T47D (cell line): ENCODE measurements at regions not wholly inside any gene's neighbourhood (a gene's known extent, or its start where the extent isn't known, plus 50 kb on each side); places are given as distances from the start of the nearest gene placed in this dataset.

Source experiments
- DNase-seq, 2 experiments: peaks; one replicate each; pipeline versions ENCODE4 v3.0.0 to v3.0.0-alpha.2; 2011 to 2012; ENCODE audit warnings: low read depth in 1 of 2, low spot score in 1 of 2
- JUND ChIP-seq: IDR thresholded peaks from 2 replicates; pipeline ENCODE4 v1.6.1; 2012; ENCODE audit warnings: low read depth
- in situ Hi-C: cut with HindIII; loops from 2 replicates; pipeline ENCODE4 v1.10.0; 2016; ENCODE audit warnings: low sequenced_read_pairs, low pct_unique_long_range_greater_than_20kb

DNA sequence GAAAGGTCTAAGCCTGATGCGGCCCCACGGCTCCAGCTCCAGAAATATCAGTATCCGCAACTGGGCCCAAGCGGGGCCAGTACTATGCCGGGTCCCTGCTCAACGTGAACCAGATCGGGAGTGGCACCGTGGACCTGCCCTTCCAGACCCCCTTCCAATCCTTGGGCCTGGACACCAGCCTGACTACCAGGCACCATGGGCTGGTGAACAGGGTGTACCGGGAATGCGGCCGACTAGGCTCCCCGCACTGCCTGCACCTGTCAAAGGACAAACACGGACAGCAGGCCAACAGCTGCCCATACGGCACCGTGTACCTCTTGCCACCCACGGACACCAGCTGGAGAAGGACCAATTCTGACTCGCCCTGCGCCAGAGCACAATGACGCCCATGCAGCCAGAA is 1196.9 kb upstream of the CHAC2 start:
- TF ChIP-seq JUND, result no peak
- DNase-seq, result no peak
- in situ Hi-C loops, result no loop called here

DNA sequence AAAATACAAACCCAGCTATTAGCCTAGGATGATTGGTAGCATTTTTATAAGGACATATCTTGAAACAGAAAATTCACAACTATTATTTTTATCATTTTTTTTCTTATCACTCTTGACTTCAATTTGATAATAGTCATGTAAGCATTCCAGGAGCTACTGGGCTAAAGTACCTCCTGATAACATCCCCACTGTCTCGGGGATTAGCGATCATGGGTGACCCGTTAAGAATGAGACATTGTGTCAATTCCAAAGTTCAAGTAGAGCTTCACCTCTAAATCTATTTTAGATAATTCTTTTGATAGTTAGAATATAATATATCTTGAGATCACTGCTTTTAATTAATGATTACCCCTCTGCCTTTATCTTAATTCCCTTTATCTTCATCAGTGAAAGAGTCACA is 1204.5 kb upstream of the CHAC2 start:
- DNase-seq, result no peak
- no peak for TF ChIP-seq JUND
- in situ Hi-C loops, result no loop called here

DNA sequence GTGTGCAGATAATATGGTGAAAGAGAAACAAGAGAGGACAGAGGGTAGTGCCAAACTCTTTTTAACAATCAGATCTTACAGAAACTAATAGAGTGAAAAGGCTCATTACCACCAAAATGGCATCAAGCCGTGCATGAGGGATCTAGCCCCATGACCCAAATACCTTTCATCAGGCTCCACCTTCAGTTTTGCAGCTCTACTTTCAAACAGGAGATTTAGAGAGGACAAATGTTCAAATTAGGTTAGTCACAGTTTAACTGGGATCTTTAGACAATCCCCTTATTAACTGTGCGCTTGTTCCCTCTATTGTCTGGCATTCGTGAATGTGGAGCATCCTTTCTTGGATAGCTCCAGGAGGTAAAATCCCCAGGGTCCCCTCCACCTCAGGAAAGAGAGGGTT is 1209.3 kb upstream of the CHAC2 start:
- DNase-seq, result no peak
- in situ Hi-C loops, result no loop called here
- TF ChIP-seq JUND, result no peak

DNA sequence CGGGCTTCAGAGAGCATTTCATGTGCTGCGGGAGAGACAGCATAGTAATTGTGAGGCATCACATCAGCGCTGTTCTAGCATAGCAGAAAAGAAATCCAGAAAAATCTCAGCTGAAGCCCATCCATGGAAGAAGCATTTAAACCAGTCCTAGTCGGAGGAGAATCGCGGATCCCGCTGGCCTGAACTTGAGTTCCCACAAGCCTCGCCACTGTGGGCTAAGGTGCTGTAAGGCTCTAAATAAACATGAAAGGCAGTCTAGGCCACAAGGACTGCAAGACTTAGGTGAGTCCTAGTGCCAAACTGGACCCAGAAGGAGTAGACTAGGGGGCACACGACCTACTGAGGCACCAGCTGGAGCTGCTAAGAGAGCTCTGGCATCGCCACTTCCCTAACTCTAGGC is 1225.3 kb upstream of the CHAC2 start:
- in situ Hi-C loops, result no loop called here
- DNase-seq, result no peak

GRCh38 chr2:52539026-52539970 is 1228.3 kb upstream of the CHAC2 start:
- DNase-seq, result peak in 1 of 2 experiments; percentile 22
- in situ Hi-C loops, result no loop called here
- no peak for TF ChIP-seq JUND

More for the DNA sequence above, 1225.3 kb upstream of the CHAC2 start:
- TF ChIP-seq JUND, result no peak

DNA sequence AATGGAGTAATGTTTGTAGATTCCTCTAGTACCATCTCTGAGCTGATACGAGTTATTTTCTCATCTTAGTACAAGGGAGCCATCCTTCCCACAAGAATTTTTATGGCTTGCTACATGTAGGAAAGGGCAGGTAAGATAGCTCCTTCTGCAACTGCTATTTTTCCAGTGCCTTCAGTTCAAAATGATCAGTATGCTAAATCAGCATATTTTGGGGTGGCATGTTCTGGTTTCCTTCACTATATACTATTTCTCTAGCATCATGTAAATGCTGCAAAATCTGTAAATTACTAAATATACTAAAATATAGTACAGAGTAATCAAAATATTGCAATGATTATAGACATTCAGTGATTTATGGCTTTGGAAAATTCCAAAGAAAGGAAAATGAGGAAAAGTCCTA is 1230.0 kb upstream of the CHAC2 start:
- in situ Hi-C loops, result no loop called here
- TF ChIP-seq JUND, result no peak
- DNase-seq, result no peak

GRCh38 chr2:52536929-52537460 is 1230.6 kb upstream of the CHAC2 start:
- in situ Hi-C loops, result no loop called here
- no peak for DNase-seq
- TF ChIP-seq JUND, result no peak

- DNase-seq, result peak in 1 of 2 experiments; percentile 6
- TF ChIP-seq JUND, result no peak
- in situ Hi-C loops, result no loop called here
Observed at GRCh38 chr2:52532956-52533355, 1234.6 kb upstream of the CHAC2 start.

- DNase-seq, result no peak
- TF ChIP-seq JUND, result no peak
- in situ Hi-C loops, result no loop called here
Observed at GRCh38 chr2:52526735-52527134, 1240.9 kb upstream of the CHAC2 start.

GRCh38 chr2:52520644-52521043 is 1247.0 kb upstream of the CHAC2 start:
- in situ Hi-C loops, result no loop called here
- no peak for DNase-seq
- TF ChIP-seq JUND, result no peak

DNA sequence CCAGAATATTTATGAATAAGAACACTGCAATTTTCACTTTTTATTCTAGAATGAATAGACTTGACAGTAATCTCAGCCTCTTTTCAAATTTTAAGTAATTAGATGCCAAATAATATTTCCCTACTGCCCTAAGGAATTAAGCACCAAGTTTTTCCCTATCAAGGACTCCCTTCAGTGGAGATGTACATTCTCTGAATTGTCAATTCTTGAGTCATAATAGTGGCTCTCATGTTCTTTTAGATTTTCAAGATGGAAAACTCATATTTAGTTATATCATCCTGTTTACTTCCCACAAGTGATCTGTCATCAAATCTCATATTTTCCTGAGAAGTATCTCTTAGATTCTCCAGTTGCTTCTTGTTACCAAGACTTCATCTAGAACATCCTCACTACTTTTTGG is 1248.9 kb upstream of the CHAC2 start:
- no peak for DNase-seq
- in situ Hi-C loops, result no loop called here
- no peak for TF ChIP-seq JUND

- DNase-seq, result no peak
- no peak for TF ChIP-seq JUND
- in situ Hi-C loops, result no loop called here
Observed at GRCh38 chr2:52512760-52513159, 1254.8 kb upstream of the CHAC2 start.

DNA sequence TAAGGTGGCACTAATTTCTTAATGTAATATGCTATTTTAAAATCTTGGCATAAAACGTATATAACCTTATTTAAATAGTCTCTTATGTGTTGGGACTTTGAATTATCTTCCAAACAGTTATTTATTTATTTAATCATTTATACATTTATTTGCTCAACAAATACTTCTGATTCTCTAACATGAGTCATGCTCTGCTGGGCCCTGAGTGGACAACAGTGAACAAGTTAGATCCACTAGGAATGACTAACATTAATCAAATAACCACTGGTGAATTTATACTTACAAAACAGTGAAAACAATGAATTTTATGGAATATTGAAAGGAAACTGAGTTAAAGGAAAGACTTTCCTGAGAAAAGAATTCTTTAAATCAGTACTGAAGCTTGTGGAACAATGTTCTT is 1257.2 kb upstream of the CHAC2 start:
- DNase-seq, result no peak
- in situ Hi-C loops, result no loop called here
- no peak for TF ChIP-seq JUND
